AG04450 (cell line): ENCODE measurements at regions not wholly inside any gene's neighbourhood (a gene's known extent, or its start where the extent isn't known, plus 50 kb on each side); places are given as distances from the start of the nearest gene placed in this dataset.

Experiments used
- CTCF ChIA-PET: fragments of 300-600, 350-600 bp; formaldehyde crosslinking; extraction: SDS; loops from one replicate; lab custom pipeline; 2022; ENCODE audit warnings: antibody characterized with exemption, inconsistent platforms; lab: Charles Lee
- POLR2A ChIA-PET: fragments of 350-600 bp; formaldehyde crosslinking; extraction: SDS; loops from one replicate; lab custom pipeline; 2021; ENCODE audit warnings: antibody characterized with exemption, inconsistent platforms; lab: Yijun Ruan, JAX
- DNase-seq: peaks from one replicate; pipeline ENCODE4 v3.0.0-alpha.2; 2011; ENCODE audit warnings: low read depth, low spot score
- H3K27ac ChIP-seq: one replicate; pipeline ENCODE4 v1.5.1; 2012; ENCODE audit warnings: low read depth, low read length, control low read depth
- H3K27me3 ChIP-seq: one replicate; pipeline ENCODE4 v1.6.0; 2012; ENCODE audit warnings: low read length; ENCODE audit not compliant: control insufficient read depth, insufficient read depth
- H3K4me3 ChIP-seq: 2 replicates; pipeline ENCODE4 v1.5.1; 2011; ENCODE audit warnings: mild to moderate bottlenecking, low read depth, low read length, control low read depth
- H3K9me3 ChIP-seq: 2 replicates; pipeline ENCODE4 v1.5.1; 2012; ENCODE audit warnings: low read length; ENCODE audit not compliant: control insufficient read depth, insufficient read depth
- CTCF ChIP-seq: IDR thresholded peaks from 2 replicates; pipeline ENCODE4 v1.5.1; 2011; ENCODE audit warnings: low read depth, low read length, control low read depth, inconsistent platforms

- no peak overlapping the region for H3K27ac ChIP-seq
- ChIA-PET POLR2A (no interaction called here), CTCF (interaction anchor here (0.6 kb wide), 2 partner anchors 12 to 44 kb away, joined by 3 to 4 read pairs; no protein-coding TSS in a partner anchor)
- H3K9me3 ChIP-seq, result peaks cover 10% of the 10 kb centered on the region
- no peak for TF ChIP-seq CTCF
- DNase-seq, result no peak
- H3K27me3 ChIP-seq, result no peaks in the 10 kb centered on the region
- no peak overlapping the region for H3K4me3 ChIP-seq
These were observed 286.8 kb downstream of the LMO4 start for GRCh38 chr1:87615491-87615890.

GRCh38 chr1:87615901-87616300 lies 287.2 kb downstream of the LMO4 start:
- Histone ChIP-seq H3K27me3 (no peaks in the 10 kb centered on the region), H3K9me3 (peaks cover 10% of the 10 kb centered on the region), H3K27ac (no peak overlapping the region), H3K4me3 (no peak overlapping the region)
- CTCF ChIA-PET, result interaction anchor here (0.6 kb wide), 2 partner anchors 12 to 44 kb away, joined by 3 to 4 read pairs; no protein-coding TSS in a partner anchor
- no peak for TF ChIP-seq CTCF
- POLR2A ChIA-PET, result no interaction called here
- no peak for DNase-seq

- no peak for TF ChIP-seq CTCF
- ChIA-PET POLR2A (no interaction called here), CTCF (interaction anchor here (1.1 kb wide), 1 partner anchor 11 kb away, joined by 4 read pairs; no protein-coding TSS in a partner anchor)
- no peak overlapping the region for H3K4me3 ChIP-seq
- peaks cover 10% of the 10 kb centered on the region for H3K9me3 ChIP-seq
- H3K27ac ChIP-seq, result no peak overlapping the region
- no peaks in the 10 kb centered on the region for H3K27me3 ChIP-seq
- no peak for DNase-seq
These were observed 292.1 kb downstream of the LMO4 start for GRCh38 chr1:87620807-87621206.

GRCh38 chr1:87629673-87630072 lies 301.0 kb downstream of the LMO4 start:
- ChIA-PET POLR2A (no interaction called here), CTCF (no interaction called here)
- Histone ChIP-seq H3K9me3 (no peaks in the 10 kb centered on the region; the same call in 1 of the 2 replicates), H3K4me3 (no peak overlapping the region), H3K27ac (no peak overlapping the region), H3K27me3 (no peaks in the 10 kb centered on the region)
- TF ChIP-seq CTCF, result no peak
- DNase-seq, result no peak

GRCh38 chr1:87632232-87632631 lies 303.6 kb downstream of the LMO4 start:
- POLR2A ChIA-PET, result no interaction called here
- Histone ChIP-seq H3K9me3 (peaks cover 8% of the 10 kb centered on the region), H3K27ac (no peak overlapping the region), H3K27me3 (no peaks in the 10 kb centered on the region), H3K4me3 (no peak overlapping the region)
- DNase-seq, result no peak
- no peak for TF ChIP-seq CTCF
- CTCF ChIA-PET, result interaction anchor here (0.7 to 1.1 kb wide), 3 partner anchors 143 to 510 kb away, joined by 3 to 4 read pairs (median 3); no protein-coding TSS in a partner anchor
